ENCODE measurements at regions not wholly inside any gene's neighbourhood (a gene's known extent, or its start where the extent isn't known, plus 50 kb on each side); places are given as distances from the start of the nearest gene placed in this dataset.

GRCh38 chr9:12230708-12231107 lies 462.5 kb upstream of the TYRP1 start:
- TF ChIP-seq POLR2A (IDR thresholded peaks at IDR 0.05; ENCODE audit: low read length) (no peak), GATA1 (IDR thresholded peaks at IDR 0.05; ENCODE audit: low read depth, low read length) (no peak)
